HepG2 (cell line): ENCODE measurements at regions not wholly inside any gene's neighbourhood (a gene's known extent, or its start where the extent isn't known, plus 50 kb on each side); places are given as distances from the start of the nearest gene placed in this dataset.

Experiments used
- ATAC-seq: fragments of 200-7000 bp; cut with Tn5 transposase; 3 replicates; pipeline ENCODE4 v1.9.1; 2020; ENCODE audit warnings: mild to moderate bottlenecking, moderate library complexity
- BruUV-seq: library from RNA; stranded (reverse); fragments of 400-500 nt; replicated peaks from 2 replicates; lab custom pipeline; 2021; lab: Mats Ljungman, UMichigan
- CTCF ChIA-PET: fragments of 300-600 bp; formaldehyde crosslinking; extraction: SDS; loops from one replicate; lab custom pipeline; 2021; ENCODE audit warnings: low total read pairs, inconsistent platforms, low intra/inter-chr PET ratio; lab: Yijun Ruan, JAX
- POLR2A ChIA-PET: fragments of 350-600 bp; sonication (Branson Sonifier 250); formaldehyde crosslinking; loops from one replicate; lab custom pipeline; 2020; ENCODE audit warnings: antibody characterized with exemption, inconsistent platforms; lab: Yijun Ruan, JAX
- DNase-seq: peaks from one replicate; pipeline ENCODE4 v3.0.0-alpha.2; 2015; ENCODE audit warnings: low spot score
- FAIRE-seq: peaks from 3 replicates; lab custom pipeline; 2011; peaks lifted over from hg19 to GRCh38; lab: Jason Lieb, UNC
- H2AFZ ChIP-seq: one replicate; pipeline ENCODE4 v1.6.1; 2011; ENCODE audit warnings: low read length, inconsistent platforms
- H3K27ac ChIP-seq: fragments of 300-600 bp; 3 replicates; pipeline ENCODE4 v1.8.0; 2011; ENCODE audit warnings: mixed run types, mild to moderate bottlenecking, mixed read lengths, low read length, inconsistent platforms; ENCODE audit not compliant: insufficient read depth; ENCODE audit errors: extremely low read length
- H3K27me3 ChIP-seq, 2 experiments: fragments of 200-600 bp in 1 of 2; 2 replicates in 1 of 2; 3 replicates in 1 of 2; pipeline versions ENCODE4 v1.6.0 to v1.8.0; 2011; ENCODE audit warnings: low read length in 2 of 2, mild to moderate bottlenecking in 2 of 2, moderate library complexity in 2 of 2, inconsistent platforms in 1 of 2; ENCODE audit not compliant: insufficient read depth in 2 of 2, control insufficient read depth in 1 of 2
- H3K36me3 ChIP-seq, 2 experiments: fragments of 200-600 bp in 1 of 2; replicated peaks in 1 of 2; 2 replicates in 1 of 2; 3 replicates in 1 of 2; pipeline versions ENCODE4 v1.5.1 to v1.8.0; 2011; ENCODE audit warnings: low read length in 2 of 2, inconsistent platforms in 1 of 2; ENCODE audit not compliant: insufficient read depth in 2 of 2, control insufficient read depth in 1 of 2
- H3K4me1 ChIP-seq: 2 replicates; pipeline ENCODE4 v1.5.1; 2012; ENCODE audit warnings: low read length, inconsistent platforms; ENCODE audit not compliant: insufficient read depth
- H3K4me2 ChIP-seq: 2 replicates; pipeline ENCODE4 v1.6.0; 2011; ENCODE audit warnings: low read depth, low read length, inconsistent platforms
- H3K4me3 ChIP-seq, 3 experiments: fragments of 200-600 bp in 1 of 3; sonication (generic), shearing (Covaris generic) in 1 of 3; replicated peaks in 1 of 3; 2 replicates each; pipeline ENCODE4 v1.5.1; 2011 to 2016; ENCODE audit warnings: low read length in 3 of 3, inconsistent platforms in 2 of 3, low read depth in 2 of 3, mild to moderate bottlenecking in 2 of 3, control low read depth in 1 of 3, mixed read lengths in 1 of 3; ENCODE audit not compliant: insufficient read depth in 1 of 3
- H3K79me2 ChIP-seq: one replicate; pipeline ENCODE4 v1.6.1; 2011; ENCODE audit warnings: low read length, inconsistent platforms; ENCODE audit not compliant: insufficient read depth
- H3K9ac ChIP-seq: 2 replicates; pipeline ENCODE4 v1.6.0; 2011; ENCODE audit warnings: mild to moderate bottlenecking, low read depth, low read length, inconsistent platforms; ENCODE audit not compliant: insufficient read depth
- H3K9me3 ChIP-seq: 2 replicates; pipeline ENCODE4 v1.5.1; 2012; ENCODE audit warnings: mild to moderate bottlenecking, low read length
- H4K20me1 ChIP-seq: 2 replicates; pipeline ENCODE4 v1.6.0; 2011; ENCODE audit warnings: inconsistent platforms, mild to moderate bottlenecking, low read length, moderate library complexity; ENCODE audit not compliant: insufficient read depth
- FOXM1 ChIP-seq: sonication (generic); formaldehyde crosslinking; IDR thresholded peaks from 2 replicates; pipeline ENCODE4 v1.5.0; 2020; ENCODE audit warnings: missing genetic modification reagents
- GATAD2A ChIP-seq: IDR thresholded peaks from 2 replicates; pipeline ENCODE4 v1.6.1; 2016
- MAZ ChIP-seq, 2 experiments: sonication (generic) in 1 of 2; formaldehyde crosslinking in 1 of 2; IDR thresholded peaks; 2 replicates each; pipeline versions ENCODE4 v1.5.0 to v1.6.1; 2012 to 2020; ENCODE audit warnings: low read depth in 2 of 2, mild to moderate bottlenecking in 2 of 2, borderline replicate concordance in 1 of 2, improper control_type of control experiment in 1 of 2, low read length in 1 of 2, missing genetic modification reagents in 1 of 2, moderate library complexity in 1 of 2
- PAF1 ChIP-seq: IDR thresholded peaks from 2 replicates; pipeline ENCODE4 v1.6.1; 2016; ENCODE audit warnings: missing genetic modification reagents, missing compliant biosample characterization
- PCBP1 ChIP-seq: fragments of 200-400 bp; formaldehyde crosslinking; IDR thresholded peaks from 2 replicates; pipeline ENCODE4 v1.6.1; 2017; ENCODE audit warnings: mild to moderate bottlenecking, low read depth, low read length, borderline replicate concordance
- PHF20 ChIP-seq: sonication (generic); formaldehyde crosslinking; IDR thresholded peaks from 2 replicates; pipeline ENCODE4 v1.5.0; 2020; ENCODE audit warnings: mild to moderate bottlenecking, missing genetic modification reagents
- PRPF4 ChIP-seq: fragments of 200-400 bp; formaldehyde crosslinking; IDR thresholded peaks from 2 replicates; pipeline ENCODE4 v1.6.1; 2016; ENCODE audit warnings: low read length, low read depth; ENCODE audit not compliant: poor library complexity, severe bottlenecking
- RBFOX2 ChIP-seq: fragments of 200-400 bp; formaldehyde crosslinking; IDR thresholded peaks from 2 replicates; pipeline ENCODE4 v1.6.1; 2017; ENCODE audit warnings: low read depth, mild to moderate bottlenecking, low read length
- RFXAP ChIP-seq: sonication (generic); formaldehyde crosslinking; IDR thresholded peaks from 2 replicates; pipeline ENCODE4 v1.4.0; 2020; ENCODE audit warnings: missing genetic modification reagents, borderline replicate concordance
- SAFB2 ChIP-seq: sonication (generic); formaldehyde crosslinking; IDR thresholded peaks from 2 replicates; pipeline ENCODE4 v1.5.1; 2020; ENCODE audit warnings: missing genetic modification reagents, low read depth, mild to moderate bottlenecking, borderline replicate concordance
- SALL1 ChIP-seq: sonication (generic); formaldehyde crosslinking; IDR thresholded peaks from 2 replicates; pipeline ENCODE4 v1.8.0; 2022; ENCODE audit warnings: mild to moderate bottlenecking, missing genetic modification reagents
- ZFP62 ChIP-seq: sonication (generic); formaldehyde crosslinking; IDR thresholded peaks from 2 replicates; pipeline ENCODE4 v1.4.0; 2020; ENCODE audit warnings: missing genetic modification reagents
- ZNF326 ChIP-seq: sonication (generic); formaldehyde crosslinking; IDR thresholded peaks from 2 replicates; pipeline ENCODE4 v1.4.0; 2020; ENCODE audit warnings: missing genetic modification reagents, borderline replicate concordance
- ZNF468 ChIP-seq: sonication (generic); formaldehyde crosslinking; IDR thresholded peaks from 2 replicates; pipeline ENCODE4 v1.8.0; 2022; ENCODE audit warnings: mild to moderate bottlenecking, moderate library complexity, missing genetic modification reagents
- ZNF556 ChIP-seq: sonication (generic); formaldehyde crosslinking; IDR thresholded peaks from 2 replicates; pipeline ENCODE4 v1.4.0; 2020; ENCODE audit warnings: mild to moderate bottlenecking, missing genetic modification reagents, borderline replicate concordance
- ZNF83 ChIP-seq: sonication (generic); formaldehyde crosslinking; IDR thresholded peaks from 2 replicates; pipeline ENCODE4 v1.4.0; 2020; ENCODE audit warnings: missing genetic modification reagents, mild to moderate bottlenecking, borderline replicate concordance
- WGBS: methylation state at CpG from one replicate; pipeline ENCODE4 v1.1.6; 2017; ENCODE audit warnings: low lambda C conversion rate; 5-methylcytosine and 5-hydroxymethylcytosine counted together
- in situ Hi-C: cut with HindIII; loops from 2 replicates; pipeline ENCODE4 v1.10.0; 2017; ENCODE audit warnings: low pct_unique_long_range_greater_than_20kb; ENCODE audit not compliant: extremely low pct_ligation_motif_present
- intact Hi-C: fragments of 100-400 bp; cut with micrococcal nuclease; formaldehyde crosslinking; loops from one replicate; pipeline ENCODE4 v1.10.0; 2022; ENCODE audit not compliant: unreplicated experiment

DNA sequence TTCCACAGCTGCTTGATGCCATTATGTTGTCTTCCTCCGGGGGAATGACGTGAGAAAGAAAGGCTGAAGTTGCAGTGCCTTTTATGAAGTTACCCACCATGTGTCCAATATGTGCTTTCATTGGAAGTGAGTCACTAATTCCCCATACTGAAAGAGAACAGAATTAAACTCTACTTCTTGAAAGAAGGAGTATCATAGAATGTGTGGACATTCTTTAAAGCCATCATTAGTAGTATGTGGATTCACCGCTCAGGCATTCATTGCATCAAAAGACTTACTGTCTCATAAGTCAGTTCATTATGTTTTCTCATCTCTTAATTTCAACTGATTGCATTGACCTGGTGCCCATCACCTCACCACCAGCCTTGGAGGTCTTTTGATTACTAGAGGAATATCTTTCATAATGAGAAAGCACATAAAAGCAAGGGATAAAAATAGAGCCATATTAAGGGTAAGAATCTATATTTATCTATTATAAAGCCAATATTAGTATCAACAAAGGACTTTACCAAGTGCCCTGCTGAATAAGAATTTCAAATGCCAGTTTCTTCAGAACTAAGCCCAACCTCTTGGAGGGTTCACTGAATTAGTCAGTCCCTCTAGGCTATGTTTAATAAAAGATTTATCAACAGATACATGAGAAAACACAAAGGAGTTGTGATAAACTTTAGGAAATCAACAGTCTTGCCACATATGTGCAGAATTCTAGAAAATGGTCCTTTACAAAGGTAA lies 516.1 kb downstream of the NTRK2 start:
- no peak overlapping the region for H3K4me2 ChIP-seq
- in situ Hi-C loops: no loop called here
- H3K9me3 ChIP-seq: no peaks in the 10 kb centered on the region
- no peaks in the 10 kb centered on the region for H3K79me2 ChIP-seq
- BruUV-seq: no TSS peak
- H3K9ac ChIP-seq: no peak overlapping the region
- no peaks in the 10 kb centered on the region for H3K4me1 ChIP-seq
- WGBS: 30% methylated on average over 2 of the region's 3 CpGs
- H3K27ac ChIP-seq: no peak overlapping the region
- H3K4me3 ChIP-seq: no peak overlapping the region
- FAIRE-seq (no peak), DNase-seq (no peak), ATAC-seq (no peak)
- H4K20me1 ChIP-seq: no peaks in the 10 kb centered on the region
- H3K36me3 ChIP-seq: no peaks in the 10 kb centered on the region
- no peak for TF ChIP-seq PHF20 (CRISPR knock-in tag)
- no peak for TF ChIP-seq RBFOX2
- no peak for TF ChIP-seq ZNF556 (CRISPR knock-in tag)
- no peak for TF ChIP-seq ZNF83 (CRISPR knock-in tag)
- TF ChIP-seq SAFB2 (CRISPR knock-in tag): no peak
- TF ChIP-seq GATAD2A (CRISPR knock-in tag): no peak
- TF ChIP-seq RFXAP (CRISPR knock-in tag): no peak
- no peak overlapping the region for H2AFZ ChIP-seq
- POLR2A ChIA-PET: no interaction called here
- CTCF ChIA-PET: no interaction called here
- H3K27me3 ChIP-seq: no peaks in the 10 kb centered on the region; a peak in 1 of 5 replicates
- intact Hi-C loops: no loop called here

DNA sequence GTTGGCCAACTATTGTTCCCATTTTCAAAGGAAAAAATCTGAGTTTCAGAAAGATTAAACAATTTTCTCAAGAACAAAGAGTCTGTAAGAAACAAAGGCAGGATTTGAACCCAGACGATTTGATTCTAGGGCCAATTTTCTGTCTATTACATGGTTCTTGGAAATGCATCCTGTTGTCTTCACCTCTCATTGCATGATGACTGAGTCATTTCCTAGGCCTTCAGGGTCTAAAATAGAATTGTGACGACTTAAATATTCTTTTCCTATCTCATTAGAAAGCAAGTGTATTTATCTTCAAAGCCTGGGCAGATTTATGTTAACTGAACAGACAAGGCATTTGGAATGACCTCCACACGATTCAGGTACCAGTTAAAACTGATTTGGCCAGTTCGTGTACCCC lies 512.9 kb downstream of the NTRK2 start:
- BruUV-seq: no TSS peak
- Histone ChIP-seq H3K36me3 (no peaks in the 10 kb centered on the region), H3K9ac (no peak overlapping the region), H3K9me3 (no peaks in the 10 kb centered on the region), H3K4me1 (no peaks in the 10 kb centered on the region), H3K27me3 (no peaks in the 10 kb centered on the region), H3K4me3 (no peak overlapping the region), H3K79me2 (no peaks in the 10 kb centered on the region), H2AFZ (no peak overlapping the region), H4K20me1 (no peaks in the 10 kb centered on the region), H3K27ac (no peak overlapping the region), H3K4me2 (no peak overlapping the region)
- no peak for DNase-seq
- no peak for ATAC-seq
- no peak for FAIRE-seq
- CTCF ChIA-PET: no interaction called here
- TF ChIP-seq PAF1 (CRISPR knock-in tag) (no peak), MAZ (IDR thresholded peaks at IDR 0.05; ENCODE audit: borderline replicate concordance, low read depth, low read length) (no peak), MAZ (CRISPR knock-in tag; IDR thresholded peaks at IDR 0.05; ENCODE audit: low read depth) (no peak), SALL1 (no peak), PRPF4 (no peak), ZNF326 (CRISPR knock-in tag) (no peak), ZNF468 (CRISPR knock-in tag) (no peak), ZFP62 (CRISPR knock-in tag) (no peak), FOXM1 (CRISPR knock-in tag) (no peak), PCBP1 (no peak)
- POLR2A ChIA-PET: no interaction called here
- WGBS: 0% methylated on average over 4 of the region's 4 CpGs
- intact Hi-C loops: no loop called here
- in situ Hi-C loops: no loop called here
